ENCODE measurements at regions not wholly inside any gene's neighbourhood (a gene's known extent, or its start where the extent isn't known, plus 50 kb on each side); places are given as distances from the start of the nearest gene placed in this dataset.

- TF ChIP-seq, protein P1, sequence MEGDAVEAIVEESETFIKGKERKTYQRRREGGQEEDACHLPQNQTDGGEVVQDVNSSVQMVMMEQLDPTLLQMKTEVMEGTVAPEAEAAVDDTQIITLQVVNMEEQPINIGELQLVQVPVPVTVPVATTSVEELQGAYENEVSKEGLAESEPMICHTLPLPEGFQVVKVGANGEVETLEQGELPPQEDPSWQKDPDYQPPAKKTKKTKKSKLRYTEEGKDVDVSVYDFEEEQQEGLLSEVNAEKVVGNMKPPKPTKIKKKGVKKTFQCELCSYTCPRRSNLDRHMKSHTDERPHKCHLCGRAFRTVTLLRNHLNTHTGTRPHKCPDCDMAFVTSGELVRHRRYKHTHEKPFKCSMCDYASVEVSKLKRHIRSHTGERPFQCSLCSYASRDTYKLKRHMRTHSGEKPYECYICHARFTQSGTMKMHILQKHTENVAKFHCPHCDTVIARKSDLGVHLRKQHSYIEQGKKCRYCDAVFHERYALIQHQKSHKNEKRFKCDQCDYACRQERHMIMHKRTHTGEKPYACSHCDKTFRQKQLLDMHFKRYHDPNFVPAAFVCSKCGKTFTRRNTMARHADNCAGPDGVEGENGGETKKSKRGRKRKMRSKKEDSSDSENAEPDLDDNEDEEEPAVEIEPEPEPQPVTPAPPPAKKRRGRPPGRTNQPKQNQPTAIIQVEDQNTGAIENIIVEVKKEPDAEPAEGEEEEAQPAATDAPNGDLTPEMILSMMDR (IDR thresholded peaks at IDR 0.05; ENCODE audit: insufficient read depth, low read depth, low read length) = no peak
- DNase-seq (ENCODE audit: low read depth) = no peak
- no peak overlapping the region for H3K4me3 ChIP-seq (ENCODE audit: low read depth, low read length)
Observed at GRCh38 chr12:125687820-125688219, 622.6 kb downstream of the AACS start.

DNA sequence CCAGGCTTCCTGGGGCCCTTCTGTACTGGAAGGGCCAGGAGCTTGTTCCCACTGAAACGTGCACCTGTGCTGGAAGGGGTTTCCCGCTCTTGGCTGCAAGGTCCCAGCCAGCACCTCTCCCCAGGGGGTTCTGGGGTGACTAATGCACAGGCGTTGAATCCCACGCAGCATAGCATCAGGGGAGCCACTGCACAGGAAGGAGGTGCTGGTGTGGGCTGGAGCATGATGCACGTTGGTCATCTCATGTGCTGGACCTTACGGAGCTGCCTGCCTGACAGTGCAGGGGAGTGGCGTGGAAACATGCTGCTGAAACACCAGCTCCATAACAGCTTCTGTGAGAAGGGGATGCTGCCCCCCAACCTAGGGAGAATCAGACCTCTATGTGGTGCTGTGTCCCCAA, 623.0 kb downstream of the AACS start:
- DNase-seq (ENCODE audit: low read depth) = no peak
- TF ChIP-seq, protein P1 (IDR thresholded peaks at IDR 0.05; ENCODE audit: insufficient read depth, low read depth, low read length) = no peak
- no peak overlapping the region for H3K4me3 ChIP-seq (ENCODE audit: low read depth, low read length)

DNA sequence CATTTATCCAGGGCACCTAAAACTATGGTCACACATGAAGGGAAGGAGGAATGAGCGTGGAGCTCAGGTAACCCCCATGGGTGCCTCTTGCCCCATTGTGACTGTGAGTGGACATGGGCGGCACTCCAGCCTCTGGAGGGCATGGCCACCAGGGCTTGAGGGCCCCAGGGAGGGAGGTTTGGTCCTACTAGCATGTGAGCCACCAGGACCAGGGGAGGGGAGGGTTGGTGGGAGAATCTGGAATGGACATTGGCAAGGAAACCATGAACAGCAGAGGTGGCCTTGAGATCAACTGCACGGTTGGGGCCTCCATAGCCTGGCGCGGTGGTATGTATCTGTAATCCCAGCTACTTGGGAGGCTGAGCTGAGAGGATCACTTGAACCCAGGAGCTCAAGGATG, 623.6 kb downstream of the AACS start:
- no peak overlapping the region for H3K4me3 ChIP-seq (ENCODE audit: low read depth, low read length)
- TF ChIP-seq, protein P1 (IDR thresholded peaks at IDR 0.05; ENCODE audit: insufficient read depth, low read depth, low read length) = no peak
- no peak for DNase-seq (ENCODE audit: low read depth)

DNA sequence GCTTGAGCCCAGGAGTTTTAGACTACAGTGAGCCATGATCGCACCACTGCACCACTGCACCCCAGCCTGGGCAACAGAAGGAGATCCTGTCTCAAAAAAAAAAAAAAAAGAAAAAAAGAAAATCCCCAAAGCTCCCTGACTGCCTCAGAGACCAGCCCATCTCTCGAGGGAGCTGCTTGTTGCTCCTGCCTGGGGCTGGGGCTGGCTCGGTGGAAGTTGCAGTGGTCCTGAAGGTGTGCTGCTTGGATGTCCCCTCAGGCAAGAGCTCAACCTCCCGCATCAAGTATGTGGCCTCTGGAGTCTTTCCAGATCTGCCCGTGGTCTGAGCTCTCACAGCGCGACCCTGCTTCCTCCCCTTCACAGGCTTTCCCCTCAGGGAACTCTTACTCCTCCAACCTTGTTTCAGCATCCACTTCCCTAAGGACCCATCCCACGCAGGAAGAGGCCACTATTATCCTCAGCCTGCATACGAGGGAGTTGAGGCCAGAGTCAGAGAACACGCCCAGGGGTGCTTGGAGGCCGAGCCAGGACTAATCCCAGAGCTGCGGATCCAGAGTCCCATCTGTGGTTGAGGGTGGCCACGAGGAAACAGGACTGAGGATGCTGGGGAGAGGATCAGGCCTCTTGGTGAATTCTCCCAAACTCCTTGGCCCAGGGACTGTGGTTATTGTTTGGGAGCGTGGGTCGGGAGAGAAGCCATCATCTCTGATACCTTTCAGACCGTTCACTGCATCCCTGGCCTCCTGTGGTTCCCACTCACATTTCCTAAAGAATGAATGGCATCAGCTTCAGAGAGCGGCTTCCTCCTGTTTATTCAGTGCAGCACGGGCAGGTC, 624.6 kb downstream of the AACS start:
- H3K4me3 ChIP-seq (ENCODE audit: low read depth, low read length) = no peak overlapping the region
- no peak for DNase-seq (ENCODE audit: low read depth)
- TF ChIP-seq, protein P1 (IDR thresholded peaks at IDR 0.05; ENCODE audit: insufficient read depth, low read depth, low read length) = no peak

DNA sequence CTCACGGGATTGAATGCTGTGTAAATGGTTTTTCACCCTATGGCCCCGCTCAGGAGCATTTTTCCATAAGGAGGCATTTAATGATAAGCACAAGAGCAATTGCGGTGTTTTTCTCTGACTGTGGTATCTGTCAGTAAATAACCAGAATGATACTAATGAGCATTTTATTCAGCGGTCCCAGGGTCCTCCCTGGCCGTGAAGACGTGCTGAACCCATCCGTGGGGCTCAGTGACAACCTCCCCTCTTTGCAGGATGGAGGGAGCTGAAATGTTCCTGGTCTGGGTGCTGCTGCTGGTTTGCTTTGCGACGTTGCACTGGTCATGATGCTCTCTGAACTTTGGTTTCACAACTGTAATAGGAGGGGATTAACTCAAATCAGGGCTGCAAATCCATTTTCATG, 625.6 kb downstream of the AACS start:
- no peak overlapping the region for H3K4me3 ChIP-seq (ENCODE audit: low read depth, low read length)
- no peak for DNase-seq (ENCODE audit: low read depth)
- TF ChIP-seq, protein P1 (IDR thresholded peaks at IDR 0.05; ENCODE audit: insufficient read depth, low read depth, low read length) = no peak

- no peak for DNase-seq (ENCODE audit: low read depth)
- TF ChIP-seq, protein P1 (IDR thresholded peaks at IDR 0.05; ENCODE audit: insufficient read depth, low read depth, low read length) = no peak
- no peak overlapping the region for H3K4me3 ChIP-seq (ENCODE audit: low read depth, low read length)
Observed at GRCh38 chr12:125696054-125696453, 630.8 kb downstream of the AACS start.

- TF ChIP-seq, protein P1 (IDR thresholded peaks at IDR 0.05; ENCODE audit: insufficient read depth, low read depth, low read length) = no peak
- DNase-seq (ENCODE audit: low read depth) = no peak
- no peak overlapping the region for H3K4me3 ChIP-seq (ENCODE audit: low read depth, low read length)
Observed at GRCh38 chr12:125704803-125705202, 639.6 kb downstream of the AACS start.
